HepG2 (cell line): ENCODE measurements at regions not wholly inside any gene's neighbourhood (a gene's known extent, or its start where the extent isn't known, plus 50 kb on each side); places are given as distances from the start of the nearest gene placed in this dataset.
A peak's percentile ranks its signal among the peaks of the same experiment; 100 is the strongest.

ENCODE experiments used
- ATAC-seq: fragments of 200-7000 bp; cut with Tn5 transposase; 3 replicates; pipeline ENCODE4 v1.9.1; 2020; ENCODE audit warnings: mild to moderate bottlenecking, moderate library complexity
- BruUV-seq: library from RNA; stranded (reverse); fragments of 400-500 nt; replicated peaks from 2 replicates; lab custom pipeline; 2021; lab: Mats Ljungman, UMichigan
- CTCF ChIA-PET: fragments of 300-600 bp; formaldehyde crosslinking; extraction: SDS; loops from one replicate; lab custom pipeline; 2021; ENCODE audit warnings: low total read pairs, inconsistent platforms, low intra/inter-chr PET ratio; lab: Yijun Ruan, JAX
- POLR2A ChIA-PET: fragments of 350-600 bp; sonication (Branson Sonifier 250); formaldehyde crosslinking; loops from one replicate; lab custom pipeline; 2020; ENCODE audit warnings: antibody characterized with exemption, inconsistent platforms; lab: Yijun Ruan, JAX
- DNase-seq: peaks from one replicate; pipeline ENCODE4 v3.0.0-alpha.2; 2015; ENCODE audit warnings: low spot score
- FAIRE-seq: peaks from 3 replicates; lab custom pipeline; 2011; peaks lifted over from hg19 to GRCh38; lab: Jason Lieb, UNC
- H2AFZ ChIP-seq: one replicate; pipeline ENCODE4 v1.6.1; 2011; ENCODE audit warnings: low read length, inconsistent platforms
- H3K27ac ChIP-seq: fragments of 300-600 bp; 3 replicates; pipeline ENCODE4 v1.8.0; 2011; ENCODE audit warnings: mixed run types, mild to moderate bottlenecking, mixed read lengths, low read length, inconsistent platforms; ENCODE audit not compliant: insufficient read depth; ENCODE audit errors: extremely low read length
- H3K27me3 ChIP-seq, 2 experiments: fragments of 200-600 bp in 1 of 2; 2 replicates in 1 of 2; 3 replicates in 1 of 2; pipeline versions ENCODE4 v1.6.0 to v1.8.0; 2011; ENCODE audit warnings: low read length in 2 of 2, mild to moderate bottlenecking in 2 of 2, moderate library complexity in 2 of 2, inconsistent platforms in 1 of 2; ENCODE audit not compliant: insufficient read depth in 2 of 2, control insufficient read depth in 1 of 2
- H3K36me3 ChIP-seq, 2 experiments: fragments of 200-600 bp in 1 of 2; replicated peaks in 1 of 2; 2 replicates in 1 of 2; 3 replicates in 1 of 2; pipeline versions ENCODE4 v1.5.1 to v1.8.0; 2011; ENCODE audit warnings: low read length in 2 of 2, inconsistent platforms in 1 of 2; ENCODE audit not compliant: insufficient read depth in 2 of 2, control insufficient read depth in 1 of 2
- H3K4me1 ChIP-seq: 2 replicates; pipeline ENCODE4 v1.5.1; 2012; ENCODE audit warnings: low read length, inconsistent platforms; ENCODE audit not compliant: insufficient read depth
- H3K4me2 ChIP-seq: 2 replicates; pipeline ENCODE4 v1.6.0; 2011; ENCODE audit warnings: low read depth, low read length, inconsistent platforms
- H3K4me3 ChIP-seq, 3 experiments: fragments of 200-600 bp in 1 of 3; sonication (generic), shearing (Covaris generic) in 1 of 3; replicated peaks in 1 of 3; 2 replicates each; pipeline ENCODE4 v1.5.1; 2011 to 2016; ENCODE audit warnings: low read length in 3 of 3, inconsistent platforms in 2 of 3, low read depth in 2 of 3, mild to moderate bottlenecking in 2 of 3, control low read depth in 1 of 3, mixed read lengths in 1 of 3; ENCODE audit not compliant: insufficient read depth in 1 of 3
- H3K79me2 ChIP-seq: one replicate; pipeline ENCODE4 v1.6.1; 2011; ENCODE audit warnings: low read length, inconsistent platforms; ENCODE audit not compliant: insufficient read depth
- H3K9ac ChIP-seq: 2 replicates; pipeline ENCODE4 v1.6.0; 2011; ENCODE audit warnings: mild to moderate bottlenecking, low read depth, low read length, inconsistent platforms; ENCODE audit not compliant: insufficient read depth
- H3K9me3 ChIP-seq: 2 replicates; pipeline ENCODE4 v1.5.1; 2012; ENCODE audit warnings: mild to moderate bottlenecking, low read length
- H4K20me1 ChIP-seq: 2 replicates; pipeline ENCODE4 v1.6.0; 2011; ENCODE audit warnings: inconsistent platforms, mild to moderate bottlenecking, low read length, moderate library complexity; ENCODE audit not compliant: insufficient read depth
- ARNTL ChIP-seq: sonication (generic); formaldehyde crosslinking; IDR thresholded peaks from 2 replicates; pipeline ENCODE4 v1.4.0; 2020; ENCODE audit warnings: mild to moderate bottlenecking, missing genetic modification reagents
- MAFK ChIP-seq, 2 experiments: IDR thresholded peaks in 1 of 2; conservative IDR thresholded peaks in 1 of 2; 2 replicates each; pipeline ENCODE4 v1.6.1; 2011; ENCODE audit warnings: improper control_type of control experiment in 2 of 2, low read length in 2 of 2
- NFE2L2 ChIP-seq: fragments of 150-350 bp; IDR thresholded peaks from 2 replicates; pipeline ENCODE4 v1.6.1; 2014; ENCODE audit warnings: low read length
- NFYB ChIP-seq: sonication (generic); formaldehyde crosslinking; IDR thresholded peaks from 2 replicates; pipeline ENCODE4 v1.4.0; 2020; ENCODE audit warnings: missing genetic modification reagents
- ZNF230 ChIP-seq: sonication (generic); formaldehyde crosslinking; IDR thresholded peaks from 2 replicates; pipeline ENCODE4 v1.4.0; 2020; ENCODE audit warnings: mild to moderate bottlenecking, missing genetic modification reagents
- ZNF280B ChIP-seq: sonication (generic); formaldehyde crosslinking; IDR thresholded peaks from 2 replicates; pipeline ENCODE4 v1.5.0; 2020; ENCODE audit warnings: missing genetic modification reagents, mild to moderate bottlenecking, borderline replicate concordance
- ZNF776 ChIP-seq: sonication (generic); formaldehyde crosslinking; IDR thresholded peaks from 2 replicates; pipeline ENCODE4 v1.4.0; 2020; ENCODE audit warnings: mild to moderate bottlenecking, missing genetic modification reagents
- ZNF784 ChIP-seq: sonication (generic); formaldehyde crosslinking; IDR thresholded peaks from 2 replicates; pipeline ENCODE4 v1.5.1; 2020; ENCODE audit warnings: missing genetic modification reagents, mild to moderate bottlenecking, borderline replicate concordance
- ZNF816 ChIP-seq: sonication (generic); formaldehyde crosslinking; IDR thresholded peaks from 2 replicates; pipeline ENCODE4 v1.8.0; 2022; ENCODE audit warnings: missing genetic modification reagents, mild to moderate bottlenecking, borderline replicate concordance
- ZSCAN31 ChIP-seq: sonication (generic); formaldehyde crosslinking; IDR thresholded peaks from 2 replicates; pipeline ENCODE4 v1.5.0; 2020; ENCODE audit warnings: low read depth, mild to moderate bottlenecking, missing genetic modification reagents
- WGBS: methylation state at CpG from one replicate; pipeline ENCODE4 v1.1.6; 2017; ENCODE audit warnings: low lambda C conversion rate; 5-methylcytosine and 5-hydroxymethylcytosine counted together
- in situ Hi-C: cut with HindIII; loops from 2 replicates; pipeline ENCODE4 v1.10.0; 2017; ENCODE audit warnings: low pct_unique_long_range_greater_than_20kb; ENCODE audit not compliant: extremely low pct_ligation_motif_present
- intact Hi-C: fragments of 100-400 bp; cut with micrococcal nuclease; formaldehyde crosslinking; loops from one replicate; pipeline ENCODE4 v1.10.0; 2022; ENCODE audit not compliant: unreplicated experiment

GRCh38 chr6:6815732-6816131 lies 227.2 kb downstream of the LY86 start:
- BruUV-seq: no TSS peak
- no peaks in the 10 kb centered on the region for H3K79me2 ChIP-seq
- ATAC-seq: no peak
- TF ChIP-seq ZNF816 (CRISPR knock-in tag) (no peak), ZSCAN31 (CRISPR knock-in tag) (no peak), MAFK (conservative IDR thresholded peaks at IDR 0.05 in 1 of 2, IDR thresholded peaks at IDR 0.05 in 1 of 2; ENCODE audit: low read length in 2 of 2) (peak in 1 of 2 experiments; percentile 29; a peak in 1 of 4 replicates), NFE2L2 (peak; percentile 81), ZNF784 (CRISPR knock-in tag) (no peak), NFYB (CRISPR knock-in tag) (no peak), ZNF280B (CRISPR knock-in tag) (no peak), ARNTL (no peak), ZNF230 (no peak), ZNF776 (no peak)
- TF ChIP-seq, all 625 proteins: peak for 2
- no peaks in the 10 kb centered on the region for H3K9me3 ChIP-seq
- in situ Hi-C loops (no loop called here), intact Hi-C loops (no loop called here)
- peaks cover 0 to 3% of the 10 kb centered on the region in 2 experiments; a peak in 1 of 5 replicates for H3K27me3 ChIP-seq
- H3K9ac ChIP-seq: no peak overlapping the region
- no peak overlapping the region for H3K4me2 ChIP-seq
- ChIA-PET CTCF (no interaction called here), POLR2A (no interaction called here)
- DNase-seq (no peak), FAIRE-seq (no peak)
- H3K4me1 ChIP-seq: peaks cover 17% of the 10 kb centered on the region
- 26% methylated on average over 5 of the region's 5 CpGs for WGBS
- no peaks in the 10 kb centered on the region for H4K20me1 ChIP-seq
- H3K27ac ChIP-seq: no peak overlapping the region
- H3K36me3 ChIP-seq: no peaks in the 10 kb centered on the region
- H2AFZ ChIP-seq: no peak overlapping the region
- H3K4me3 ChIP-seq: no peak overlapping the region
